IPS-NIHi11 (cell line): ENCODE measurements at regions not wholly inside any gene's neighbourhood (a gene's known extent, or its start where the extent isn't known, plus 50 kb on each side); places are given as distances from the start of the nearest gene placed in this dataset.
A peak's percentile ranks its signal among the peaks of the same experiment; 100 is the strongest.
"Not testable (repeated sequence)": the region's sequence is repeated elsewhere in the genome, so short reads cannot be mapped to it uniquely, and the experiment has no call there.

ENCODE experiments used
- DNase-seq: peaks from one replicate; pipeline ENCODE4 v3.0.0; 2012; ENCODE audit warnings: mixed read lengths, low spot score

- DNase-seq: no peak
Measured at GRCh38 chr6:103326760-103327757, 1532.7 kb downstream of the HACE1 start.

GRCh38 chr6:103313432-103313831 lies 1546.3 kb downstream of the HACE1 start:
- no peak for DNase-seq

- DNase-seq: not testable (repeated sequence)
Measured at GRCh38 chr6:103294376-103294775, 1565.3 kb downstream of the HACE1 start.

- no peak for DNase-seq
Measured at GRCh38 chr6:103284835-103285234, 1574.9 kb downstream of the HACE1 start.

GRCh38 chr6:103280417-103280816 lies 1579.3 kb downstream of the HACE1 start:
- no peak for DNase-seq

- DNase-seq: no peak
Measured at GRCh38 chr6:103277936-103278335, 1581.8 kb downstream of the HACE1 start.

- peak; percentile 11 for DNase-seq
Measured at GRCh38 chr6:103273048-103273447, 1586.7 kb downstream of the HACE1 start.

- no peak for DNase-seq
Measured at GRCh38 chr6:103269581-103269980, 1590.1 kb downstream of the HACE1 start.

- no peak for DNase-seq
Measured at GRCh38 chr6:103268335-103268734, 1591.4 kb downstream of the HACE1 start.

GRCh38 chr6:103264020-103264419 lies 1595.7 kb downstream of the HACE1 start:
- no peak for DNase-seq

- no peak for DNase-seq
Measured at GRCh38 chr6:103255132-103255531, 1604.6 kb downstream of the HACE1 start.

- peak; percentile 4 for DNase-seq
Measured at GRCh38 chr6:103236923-103237322, 1622.8 kb downstream of the HACE1 start.

GRCh38 chr6:103231181-103231580 lies 1628.5 kb downstream of the HACE1 start:
- DNase-seq: no peak

- DNase-seq: no peak
Measured at GRCh38 chr6:103215847-103216246, 1643.9 kb downstream of the HACE1 start.

GRCh38 chr6:103210686-103211085 lies 1649.0 kb downstream of the HACE1 start:
- no peak for DNase-seq

- no peak for DNase-seq
Measured at GRCh38 chr6:103198386-103198785, 1661.3 kb downstream of the HACE1 start.

GRCh38 chr6:103193413-103193812 lies 1666.3 kb downstream of the HACE1 start:
- no peak for DNase-seq

- DNase-seq: no peak
Measured at GRCh38 chr6:103191391-103192093, 1668.2 kb downstream of the HACE1 start.

GRCh38 chr6:103184776-103185175 lies 1674.9 kb downstream of the HACE1 start:
- no peak for DNase-seq

- peak; percentile 31 for DNase-seq
Measured at GRCh38 chr6:103183831-103184411, 1675.8 kb downstream of the HACE1 start.

- no peak for DNase-seq
Measured at GRCh38 chr6:103178193-103178592, 1681.5 kb downstream of the HACE1 start.

GRCh38 chr6:103177791-103178190 lies 1681.9 kb downstream of the HACE1 start:
- DNase-seq: no peak

GRCh38 chr6:103175056-103175455 lies 1684.7 kb downstream of the HACE1 start:
- DNase-seq: no peak
